CD14-positive monocyte (primary cell): ENCODE measurements at regions not wholly inside any gene's neighbourhood (a gene's known extent, or its start where the extent isn't known, plus 50 kb on each side); places are given as distances from the start of the nearest gene placed in this dataset.

Source experiments
- DNase-seq, 3 donors: peaks; one replicate each; pipeline ENCODE4 v3.0.0-alpha.2; 2011 to 2022
- H2AFZ ChIP-seq: 2 replicates; pipeline ENCODE4 v1.6.0; 2012; ENCODE audit warnings: mild to moderate bottlenecking, low read depth, low read length, inconsistent platforms; ENCODE audit not compliant: insufficient read depth, poor library complexity, severe bottlenecking
- H3K27ac ChIP-seq, 2 donors: 1 replicate in 1 of 2; 2 replicates in 1 of 2; pipeline ENCODE4 v1.5.1; 2012 to 2013; ENCODE audit warnings: low read length in 2 of 2, control low read depth in 1 of 2, inconsistent platforms in 1 of 2, low read depth in 1 of 2, mild to moderate bottlenecking in 1 of 2
- H3K27me3 ChIP-seq, 2 donors: one replicate each; pipeline versions ENCODE4 v1.6.0 to v1.6.1; 2011 to 2013; ENCODE audit warnings: low read length in 2 of 2; ENCODE audit not compliant: control insufficient read depth in 2 of 2, insufficient read depth in 2 of 2
- H3K36me3 ChIP-seq, 2 donors: replicated peaks in 1 of 2; 1 replicate in 1 of 2; 2 replicates in 1 of 2; pipeline versions ENCODE4 v1.5.1 to v1.6.1; 2012 to 2013; ENCODE audit warnings: low read length in 2 of 2, control low read depth in 1 of 2, inconsistent platforms in 1 of 2, mild to moderate bottlenecking in 1 of 2; ENCODE audit not compliant: insufficient read depth in 2 of 2, control insufficient read depth in 1 of 2
- H3K4me1 ChIP-seq, 2 donors: 1 replicate in 1 of 2; 2 replicates in 1 of 2; pipeline versions ENCODE4 v1.5.1 to v1.6.1; 2012 to 2013; ENCODE audit warnings: low read length in 2 of 2, control low read depth in 1 of 2, inconsistent platforms in 1 of 2, mild to moderate bottlenecking in 1 of 2, moderate library complexity in 1 of 2; ENCODE audit not compliant: insufficient read depth in 2 of 2, control insufficient read depth in 1 of 2
- H3K4me2 ChIP-seq: replicated peaks from 2 replicates; pipeline ENCODE3; 2012; ENCODE audit warnings: low read length, moderate library complexity, mild to moderate bottlenecking; ENCODE audit not compliant: poor library complexity, severe bottlenecking; ENCODE audit errors: extremely low read depth
- H3K4me3 ChIP-seq, 3 experiments: fragments of 200-600 bp in 1 of 3; sonication (generic) in 1 of 3; replicated peaks in 1 of 3; 1 replicate in 2 of 3; 2 replicates in 1 of 3; pipeline ENCODE4 v1.5.1; 2011 to 2013; ENCODE audit warnings: low read length in 3 of 3, mild to moderate bottlenecking in 3 of 3, control low read depth in 2 of 3, low read depth in 2 of 3, inconsistent platforms in 1 of 3, moderate library complexity in 1 of 3
- H3K79me2 ChIP-seq: 2 replicates; pipeline ENCODE4 v1.6.0; 2012; ENCODE audit warnings: mild to moderate bottlenecking, control low read depth, inconsistent platforms, low read length, moderate library complexity; ENCODE audit not compliant: insufficient read depth
- H3K9ac ChIP-seq: 2 replicates; pipeline ENCODE4 v1.6.0; 2017; ENCODE audit warnings: low read length, mild to moderate bottlenecking; ENCODE audit not compliant: insufficient read depth, poor library complexity, severe bottlenecking
- H3K9me3 ChIP-seq, 2 donors: replicated peaks in 1 of 2; 1 replicate in 1 of 2; 2 replicates in 1 of 2; pipeline versions ENCODE4 v1.5.1 to v1.6.1; 2012 to 2013; ENCODE audit warnings: low read length in 2 of 2, control low read depth in 1 of 2; ENCODE audit not compliant: control insufficient read depth in 1 of 2, insufficient read depth in 1 of 2
- H4K20me1 ChIP-seq: 2 replicates; pipeline ENCODE4 v1.6.0; 2012; ENCODE audit warnings: mild to moderate bottlenecking, low read length, control low read depth, moderate library complexity; ENCODE audit not compliant: insufficient read depth
- H3K27ac Mint-ChIP-seq, 7 donors: one replicate each; pipeline ENCODE4 v1.8.0; 2020; ENCODE audit warnings: mild to moderate bottlenecking in 7 of 7, mixed read lengths in 7 of 7, moderate library complexity in 6 of 7, inconsistent platforms in 2 of 7
- H3K27me3 Mint-ChIP-seq, 3 donors: one replicate each; pipeline ENCODE4 v1.8.0; 2021 to 2022; ENCODE audit warnings: low read depth in 3 of 3, mild to moderate bottlenecking in 3 of 3, mixed read lengths in 3 of 3, moderate library complexity in 3 of 3, inconsistent platforms in 1 of 3
- H3K36me3 Mint-ChIP-seq, 2 donors: one replicate each; pipeline ENCODE4 v1.8.0; 2020; ENCODE audit warnings: mixed read lengths in 2 of 2, inconsistent platforms in 1 of 2, mild to moderate bottlenecking in 1 of 2
- H3K4me1 Mint-ChIP-seq: one replicate; pipeline ENCODE4 v1.8.0; 2020; ENCODE audit warnings: mild to moderate bottlenecking, mixed read lengths
- H3K4me3 Mint-ChIP-seq, 2 donors: one replicate each; pipeline ENCODE4 v1.8.0; 2020; ENCODE audit warnings: mild to moderate bottlenecking in 2 of 2, mixed read lengths in 2 of 2, moderate library complexity in 1 of 2
- H3K9me3 Mint-ChIP-seq, 7 donors: one replicate each; pipeline ENCODE4 v1.8.0; 2020 to 2022; ENCODE audit warnings: mixed read lengths in 7 of 7, mild to moderate bottlenecking in 6 of 7, moderate library complexity in 6 of 7, inconsistent platforms in 2 of 7
- CTCF ChIP-seq: fragments of 200-600 bp; IDR thresholded peaks from one replicate; pipeline ENCODE4 v1.8.0; 2022; ENCODE audit warnings: antibody characterized with exemption, mild to moderate bottlenecking
- WGBS: methylation state at CpG from one replicate; pipeline ENCODE4 v1.1.5; 2013; ENCODE audit warnings: missing lambda C conversion rate; ENCODE audit not compliant: insufficient coverage; 5-methylcytosine and 5-hydroxymethylcytosine counted together
- intact Hi-C, 2 donors: fragments of 100-400 bp; cut with micrococcal nuclease; formaldehyde crosslinking; loops; one replicate each; pipeline versions ENCODE4 v1.15.0 to v1.15.1; 2023

DNA sequence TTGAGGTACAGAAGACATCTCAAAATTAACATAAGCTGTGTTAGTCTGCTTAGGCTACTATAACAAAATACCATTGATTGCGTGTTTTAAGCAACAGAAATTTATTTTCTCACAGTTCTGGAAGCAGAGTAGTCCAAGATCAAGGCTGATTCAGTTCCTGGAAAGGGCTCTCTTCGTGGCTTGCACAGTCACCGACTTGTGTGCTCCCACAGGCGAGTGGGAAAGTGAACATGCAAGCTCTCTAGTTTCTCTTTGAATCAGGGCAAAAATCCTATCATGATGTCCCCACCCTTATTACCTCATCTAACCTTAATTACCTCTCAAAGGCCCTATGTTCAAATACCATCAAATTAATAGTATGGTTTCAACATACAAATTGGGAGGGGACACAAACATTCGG lies 505.9 kb downstream of the ZIC1 start:
- Mint-ChIP-seq H3K9me3 (peaks cover 0 to 7% (median 2%) of the 10 kb centered on the region in 7 donors), H3K4me1 (no peaks in the 10 kb centered on the region), H3K4me3 (no peak overlapping the region), H3K27me3 (no peaks in the 10 kb centered on the region), H3K36me3 (no peaks in the 10 kb centered on the region), H3K27ac (no peak overlapping the region)
- H3K4me3 ChIP-seq = no peak overlapping the region
- H3K36me3 ChIP-seq = no peaks in the 10 kb centered on the region
- H2AFZ ChIP-seq = no peak overlapping the region
- intact Hi-C loops = no loop called here
- H3K27ac ChIP-seq = no peak overlapping the region
- H3K27me3 ChIP-seq = no peaks in the 10 kb centered on the region
- H3K79me2 ChIP-seq = no peaks in the 10 kb centered on the region
- H3K4me2 ChIP-seq = no peak overlapping the region
- H4K20me1 ChIP-seq = no peaks in the 10 kb centered on the region
- no peak for DNase-seq
- H3K9ac ChIP-seq = no peak overlapping the region
- WGBS = 90% methylated on average over 4 of the region's 5 CpGs
- H3K4me1 ChIP-seq = no peaks in the 10 kb centered on the region
- no peaks in the 10 kb centered on the region for H3K9me3 ChIP-seq
- no peak for TF ChIP-seq CTCF

DNA sequence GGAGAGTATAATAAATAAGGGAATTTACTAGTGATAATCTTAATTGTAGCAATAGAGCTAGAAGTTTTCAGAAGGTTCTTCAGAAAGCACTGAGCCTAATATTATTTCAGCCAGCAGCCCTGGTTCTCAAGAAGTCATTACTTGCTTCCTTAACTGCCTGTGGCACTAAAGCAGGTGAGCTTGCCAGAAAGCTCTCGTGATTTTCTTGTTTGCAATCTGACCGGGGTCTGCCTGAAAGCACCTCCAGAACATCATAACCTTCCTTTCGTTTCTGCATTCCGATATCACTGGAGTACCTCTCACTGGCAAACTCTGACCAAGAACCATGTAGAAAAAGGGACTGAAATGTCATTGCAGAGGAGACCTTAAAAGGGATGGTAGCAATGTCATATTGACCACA lies 510.3 kb downstream of the ZIC1 start:
- TF ChIP-seq CTCF = no peak
- H3K4me3 ChIP-seq = no peak overlapping the region
- H3K27me3 ChIP-seq = no peaks in the 10 kb centered on the region
- H4K20me1 ChIP-seq = no peaks in the 10 kb centered on the region
- H2AFZ ChIP-seq = no peak overlapping the region
- no peak overlapping the region for H3K4me2 ChIP-seq
- Mint-ChIP-seq H3K27ac (no peak overlapping the region), H3K4me3 (no peak overlapping the region), H3K9me3 (peaks cover 0 to 3% (median 0%) of the 10 kb centered on the region in 7 donors), H3K4me1 (no peaks in the 10 kb centered on the region), H3K36me3 (no peaks in the 10 kb centered on the region), H3K27me3 (no peaks in the 10 kb centered on the region)
- 83% methylated on average over 1 of the region's 4 CpGs for WGBS
- DNase-seq = no peak
- H3K4me1 ChIP-seq = no peaks in the 10 kb centered on the region
- H3K27ac ChIP-seq = no peak overlapping the region
- H3K79me2 ChIP-seq = no peaks in the 10 kb centered on the region
- intact Hi-C loops = no loop called here
- H3K36me3 ChIP-seq = no peaks in the 10 kb centered on the region
- H3K9ac ChIP-seq = no peak overlapping the region
- H3K9me3 ChIP-seq = no peaks in the 10 kb centered on the region
